ENCODE measurements at regions not wholly inside any gene's neighbourhood (a gene's known extent, or its start where the extent isn't known, plus 50 kb on each side); places are given as distances from the start of the nearest gene placed in this dataset.
"Not testable (repeated sequence)": the region's sequence is repeated elsewhere in the genome, so short reads cannot be mapped to it uniquely, and the experiment has no call there.

DNA sequence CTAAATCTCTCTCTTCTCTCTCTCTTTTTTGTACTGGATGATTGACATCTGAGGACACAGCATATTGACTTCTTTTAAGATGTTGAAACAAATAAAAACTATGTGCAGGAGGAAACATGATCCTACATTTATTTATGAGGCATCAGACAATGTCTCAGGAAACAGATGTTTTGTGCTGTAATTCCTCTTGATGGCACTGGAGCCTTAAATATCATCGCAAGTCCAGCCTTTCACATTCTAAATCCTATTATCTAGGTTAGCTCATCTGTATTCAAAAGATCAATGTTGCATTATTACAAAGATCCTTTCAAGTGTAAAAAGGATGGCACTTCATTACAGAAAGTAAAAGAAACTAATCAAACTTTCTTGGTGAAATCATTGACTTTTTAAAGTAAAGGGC lies 63.9 kb downstream of the MAT2B start:
- no peak for DNase-seq (ENCODE audit: low spot score)

DNA sequence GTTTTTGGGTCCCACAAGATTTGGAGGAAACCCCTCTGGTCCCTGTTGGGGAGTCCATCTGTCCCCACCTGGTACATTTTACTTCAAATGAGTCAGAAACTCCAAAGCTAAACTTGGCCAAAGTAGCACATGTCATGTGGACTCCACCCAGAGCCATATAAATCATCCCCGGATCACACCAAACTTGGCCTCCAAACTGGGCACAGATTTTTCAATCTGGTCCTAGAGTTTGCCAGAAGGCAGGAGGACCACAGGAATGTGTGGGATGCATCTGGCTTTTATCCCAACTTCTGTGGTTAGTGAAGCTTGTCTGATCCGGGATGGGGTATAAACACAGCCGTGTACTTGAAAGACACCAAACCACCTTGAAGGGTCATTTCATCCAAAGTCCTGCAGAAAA lies 66.3 kb downstream of the MAT2B start:
- no peak for DNase-seq (ENCODE audit: low spot score)

DNA sequence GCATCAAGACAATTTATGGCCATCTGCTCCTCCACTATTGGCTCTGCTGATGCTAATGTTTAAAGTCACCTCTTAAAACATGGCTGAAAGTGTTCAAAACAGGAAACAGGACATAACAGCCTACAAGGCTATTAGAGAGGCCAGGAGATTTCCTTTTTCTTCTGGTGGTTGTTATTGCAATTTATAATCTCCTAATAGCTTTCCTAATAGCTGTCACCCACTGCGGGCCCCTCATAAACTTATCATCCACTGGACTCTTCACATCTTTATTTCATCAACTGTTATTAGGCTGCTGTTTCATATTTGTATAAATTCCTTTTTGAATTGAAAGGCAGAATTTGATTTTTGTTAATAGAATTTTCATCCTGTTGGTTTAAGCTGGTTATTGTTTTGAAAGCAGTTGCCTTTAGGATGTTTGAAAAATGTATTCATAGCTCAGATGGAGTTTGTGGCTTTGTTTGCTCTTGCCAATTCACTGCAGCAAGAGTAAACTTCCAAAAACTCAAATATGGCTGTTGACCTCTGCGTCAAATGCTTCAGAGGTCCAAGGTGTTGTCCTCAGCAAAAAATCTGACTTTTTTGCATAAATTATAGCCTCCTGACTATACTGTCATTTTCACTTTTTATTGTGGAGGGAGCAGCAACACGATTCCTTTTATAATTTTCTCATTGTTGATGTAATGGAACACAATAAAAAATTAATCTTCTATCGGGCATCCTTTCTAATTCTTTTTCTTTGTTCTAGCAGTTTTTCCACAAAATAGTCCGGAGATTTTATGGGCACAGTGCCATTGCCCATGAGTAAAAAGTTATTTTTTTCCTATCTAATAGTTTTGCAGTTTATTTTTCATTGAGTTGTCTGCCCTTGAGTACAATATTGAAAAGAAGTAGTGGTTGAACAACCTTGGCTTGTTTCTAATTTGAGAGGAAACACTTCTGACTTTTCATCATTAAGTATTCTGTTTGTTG lies 69.3 kb downstream of the MAT2B start:
- no peak for DNase-seq (ENCODE audit: low spot score)

DNA sequence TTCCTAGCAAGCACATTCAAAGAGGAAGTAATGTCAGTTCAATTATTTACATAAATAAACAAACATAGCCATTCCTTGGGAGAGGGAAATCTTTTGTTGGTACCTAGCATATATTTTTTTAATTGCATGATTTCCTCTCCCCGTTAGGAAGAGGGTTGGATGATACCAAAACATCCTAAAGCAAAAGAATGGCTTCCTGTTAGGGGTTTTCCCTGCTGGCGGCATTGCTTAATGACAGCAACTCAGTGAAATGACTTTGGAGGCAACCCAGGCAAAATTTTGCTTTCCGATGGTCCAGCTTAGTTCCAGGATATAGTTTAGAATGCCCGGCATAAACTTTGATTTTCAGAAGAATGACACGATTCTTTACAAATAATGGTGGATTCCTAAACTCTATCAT lies 73.2 kb downstream of the MAT2B start:
- DNase-seq (ENCODE audit: low spot score), result no peak

DNA sequence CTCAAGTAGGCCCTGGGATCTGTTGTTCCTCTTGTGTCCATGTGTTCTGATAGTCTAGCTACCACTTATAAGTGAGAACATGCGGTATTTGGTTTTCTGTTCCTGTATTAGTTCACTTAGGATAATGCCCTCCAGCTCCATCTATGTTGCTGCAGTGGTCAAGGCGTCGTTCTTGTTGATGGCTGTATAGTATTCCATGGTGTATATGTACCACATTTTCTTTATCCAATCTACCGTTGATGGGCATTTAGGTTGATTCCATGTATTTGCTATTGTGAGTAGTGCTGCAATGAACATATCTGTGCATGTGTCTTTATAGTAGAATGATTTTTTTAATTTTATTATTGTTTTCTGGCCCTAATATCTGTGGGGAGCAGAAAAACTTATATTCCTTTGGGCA lies 74.3 kb downstream of the MAT2B start:
- no peak for DNase-seq (ENCODE audit: low spot score)

DNA sequence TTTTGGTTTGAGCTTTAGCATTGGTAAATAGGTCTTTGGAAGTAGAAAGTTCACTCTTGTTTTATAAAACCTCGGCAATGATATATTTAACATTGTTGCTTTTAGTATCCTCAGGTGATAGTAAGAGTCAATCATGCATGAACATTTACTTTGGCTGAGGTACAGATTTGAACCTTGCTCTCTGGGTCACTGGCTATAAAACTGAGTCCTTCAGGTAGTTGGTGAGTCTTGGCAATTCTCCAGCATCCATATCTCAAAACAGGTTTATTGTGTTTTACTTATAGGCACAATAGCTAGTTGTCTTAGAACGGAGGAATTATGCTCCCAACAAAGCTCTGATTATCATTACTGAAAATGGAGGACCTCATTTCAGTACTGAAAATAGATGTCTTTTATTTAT lies 75.1 kb downstream of the MAT2B start:
- DNase-seq (ENCODE audit: low spot score), result no peak

DNA sequence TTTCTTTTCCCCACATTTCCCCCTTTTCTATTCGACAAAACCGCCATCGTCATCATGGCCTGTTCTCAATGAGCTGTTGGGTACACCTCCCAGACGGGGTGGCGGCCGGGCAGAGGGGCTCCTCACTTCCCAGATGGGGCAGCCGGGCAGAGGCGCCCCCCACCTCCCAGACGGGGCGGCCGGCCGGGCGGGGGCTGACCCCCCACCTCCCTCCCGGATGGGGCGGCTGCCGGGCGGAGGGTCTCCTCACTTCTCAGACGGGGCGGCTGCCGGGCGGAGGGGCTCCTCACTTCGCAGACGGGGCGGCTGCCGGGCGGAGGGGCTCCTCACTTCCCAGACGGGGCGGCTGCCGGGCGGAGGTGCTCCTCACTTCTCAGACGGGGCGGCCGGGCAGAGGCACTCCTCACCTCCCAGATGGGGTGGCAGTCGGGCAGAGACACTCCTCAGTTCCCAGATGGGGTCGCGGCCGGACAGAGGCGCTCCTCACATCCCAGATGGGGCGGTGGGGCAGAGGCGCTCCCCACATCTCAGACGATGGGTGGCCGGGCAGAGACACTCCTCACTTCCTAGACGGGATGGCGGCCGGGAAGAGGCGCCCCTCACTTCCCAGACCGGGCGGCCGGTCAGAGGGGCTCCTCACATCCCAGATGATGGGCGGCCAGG lies 78.2 kb downstream of the MAT2B start:
- not testable (repeated sequence) for DNase-seq (ENCODE audit: low spot score)

DNA sequence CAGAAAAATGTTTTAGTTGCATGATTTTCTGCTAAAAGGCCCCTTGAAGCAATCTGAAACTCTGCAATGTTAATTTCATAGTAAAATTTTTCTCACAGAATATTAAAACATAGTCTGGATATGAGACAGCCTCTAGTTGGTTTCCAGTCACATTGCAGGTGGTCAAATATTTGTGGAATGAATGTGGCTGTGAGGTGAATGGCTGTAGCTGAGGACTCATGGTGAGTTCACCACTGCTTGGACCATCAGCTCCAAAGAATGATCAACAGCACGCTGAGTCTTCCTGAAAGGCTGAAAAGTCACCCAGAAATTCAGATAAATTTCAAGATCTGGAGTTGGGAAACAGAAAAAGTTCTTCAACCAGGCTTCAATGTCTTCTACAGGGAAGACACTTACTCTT lies 79.8 kb downstream of the MAT2B start:
- DNase-seq (ENCODE audit: low spot score), result no peak

DNA sequence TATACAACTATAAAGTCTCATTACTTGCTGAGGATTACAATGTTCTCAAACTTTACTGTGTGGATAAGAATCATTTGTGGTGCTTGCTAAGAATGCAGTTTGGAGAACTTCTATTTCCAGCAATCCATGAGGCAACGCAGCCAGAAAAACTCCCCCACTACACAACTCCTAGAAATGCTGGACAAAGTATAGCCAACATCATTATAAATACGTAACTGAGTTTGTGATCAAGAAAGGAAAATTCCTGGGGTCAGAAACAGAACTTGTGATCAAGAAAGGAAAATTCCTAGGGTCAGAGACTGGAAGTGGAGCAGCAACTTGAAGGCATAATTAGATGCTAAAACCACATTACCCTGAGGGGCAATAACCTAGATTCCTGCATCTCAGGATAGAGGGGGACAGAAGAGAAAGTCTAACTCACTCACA lies 81.1 kb downstream of the MAT2B start:
- no peak for DNase-seq (ENCODE audit: low spot score)

DNA sequence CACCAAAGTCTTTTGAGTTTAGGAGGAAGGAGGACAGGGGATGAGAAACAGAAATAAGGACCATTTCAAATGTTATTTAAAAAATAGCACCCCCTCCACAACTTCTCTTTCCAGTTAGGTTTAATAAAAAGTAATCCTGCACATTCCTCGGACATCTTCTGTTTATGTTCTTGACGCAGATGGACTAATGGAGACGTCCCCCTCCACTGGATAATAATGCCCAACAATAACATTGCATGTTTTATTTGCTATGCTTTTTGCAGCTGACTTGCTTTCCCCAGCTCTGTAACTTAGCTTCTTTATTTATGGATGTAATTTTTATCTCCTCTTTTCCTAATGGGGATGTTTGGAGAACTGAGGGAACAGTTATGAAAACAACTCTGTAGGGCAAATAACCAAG lies 89.5 kb downstream of the MAT2B start:
- no peak for DNase-seq (ENCODE audit: low spot score)

DNA sequence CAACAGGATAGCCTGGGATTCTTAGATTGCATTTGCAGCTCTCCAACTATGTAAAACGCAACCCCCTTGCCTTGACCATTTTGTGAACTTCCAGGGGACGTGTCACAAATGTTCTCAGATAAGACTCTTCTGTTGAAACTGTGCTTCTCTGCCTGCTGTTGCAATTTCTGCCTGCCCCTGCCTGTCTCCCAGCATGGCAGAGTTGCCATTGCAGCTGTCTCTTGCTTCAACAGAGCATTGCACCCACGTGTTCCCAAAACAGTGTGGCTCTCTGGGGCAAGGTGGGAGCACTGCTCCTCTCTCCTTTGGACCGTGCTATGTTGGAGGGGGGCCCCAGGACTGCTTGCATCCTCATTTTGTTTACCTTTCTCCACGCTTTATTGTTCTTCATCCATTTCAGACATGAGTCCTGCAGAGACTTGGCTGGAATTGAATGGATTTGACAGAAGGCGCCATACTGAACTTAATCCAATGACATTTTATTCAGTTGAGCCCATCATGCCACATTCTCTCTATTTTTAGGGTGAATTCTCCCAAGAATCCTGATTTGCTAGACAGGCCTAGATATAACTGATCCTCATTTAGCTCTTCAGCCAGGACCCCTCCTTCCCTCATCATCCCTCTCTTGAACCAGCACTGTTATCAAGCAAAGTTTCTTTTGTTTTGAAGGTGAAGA lies 90.7 kb downstream of the MAT2B start:
- DNase-seq (ENCODE audit: low spot score), result no peak

DNA sequence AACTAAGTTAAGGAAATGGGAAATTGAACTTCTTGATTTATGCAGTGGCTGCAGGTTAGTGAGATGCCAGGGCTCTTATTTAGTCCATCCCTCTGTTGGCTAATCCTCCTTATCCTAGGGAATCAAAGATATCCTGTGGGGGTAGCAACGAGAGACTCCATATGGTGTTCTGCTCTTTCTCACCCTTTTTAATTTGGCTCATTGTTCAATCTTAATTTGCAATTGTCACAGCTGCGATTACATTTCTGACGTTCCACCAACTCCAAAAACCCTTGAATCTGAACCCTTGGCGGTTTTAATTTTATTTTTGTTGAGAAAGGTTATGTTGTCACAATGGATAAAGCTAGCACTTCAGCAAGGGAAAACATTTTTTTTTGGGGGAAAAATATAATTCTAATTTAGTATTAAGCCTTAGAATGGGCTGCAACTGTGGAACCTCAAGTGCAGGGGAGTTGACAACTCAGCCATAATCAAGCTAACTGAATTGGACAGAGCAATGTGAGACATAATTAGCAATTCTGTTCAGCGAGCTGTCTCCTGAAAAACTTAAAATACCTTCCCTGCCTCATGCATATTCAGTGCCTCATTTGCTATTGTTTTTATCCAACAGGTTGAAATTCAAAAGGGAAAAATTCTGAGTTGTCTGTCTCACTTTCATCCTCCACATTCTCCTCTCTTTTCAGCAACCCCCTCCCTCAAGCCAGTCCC lies 91.3 kb downstream of the MAT2B start:
- no peak for DNase-seq (ENCODE audit: low spot score)

DNA sequence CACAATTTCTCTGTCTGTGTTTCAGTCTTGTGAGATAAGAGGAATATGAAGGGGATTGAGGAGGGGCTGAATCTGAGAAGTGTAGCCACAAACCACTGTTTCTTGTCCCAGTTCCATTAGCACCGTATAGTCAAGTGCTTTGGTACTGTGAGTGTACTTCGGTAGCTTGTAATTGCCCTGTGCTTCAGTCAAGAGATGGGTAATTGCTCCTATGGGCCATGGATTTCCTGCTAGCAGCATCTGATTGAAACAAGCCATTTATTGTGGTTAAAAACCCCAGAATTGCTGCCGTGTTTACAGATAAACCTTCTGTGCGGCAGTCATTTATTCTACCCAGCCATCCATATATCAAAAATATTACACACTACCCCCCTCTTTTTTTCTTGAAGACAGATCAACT lies 98.6 kb downstream of the MAT2B start:
- DNase-seq (ENCODE audit: low spot score), result no peak

DNA sequence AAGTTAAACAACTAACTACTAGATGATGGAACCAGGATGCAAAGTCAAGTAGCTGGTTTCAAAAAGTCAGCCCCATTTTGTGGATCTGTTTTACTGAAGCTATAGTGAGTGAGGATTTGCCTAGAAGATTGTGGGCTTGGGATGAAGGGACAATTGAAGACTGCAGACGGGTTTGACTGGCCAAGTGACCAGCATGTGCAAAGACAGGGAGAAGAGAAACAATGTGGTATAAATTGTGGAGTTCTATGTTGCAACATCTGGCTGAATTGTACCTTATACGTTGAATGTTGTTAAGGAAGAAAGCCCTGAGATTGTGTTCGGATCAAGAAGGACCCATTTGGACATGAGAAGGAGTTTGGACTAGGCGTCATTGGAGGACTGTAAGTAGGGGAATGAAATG lies 101.8 kb downstream of the MAT2B start:
- no peak for DNase-seq (ENCODE audit: low spot score)

DNA sequence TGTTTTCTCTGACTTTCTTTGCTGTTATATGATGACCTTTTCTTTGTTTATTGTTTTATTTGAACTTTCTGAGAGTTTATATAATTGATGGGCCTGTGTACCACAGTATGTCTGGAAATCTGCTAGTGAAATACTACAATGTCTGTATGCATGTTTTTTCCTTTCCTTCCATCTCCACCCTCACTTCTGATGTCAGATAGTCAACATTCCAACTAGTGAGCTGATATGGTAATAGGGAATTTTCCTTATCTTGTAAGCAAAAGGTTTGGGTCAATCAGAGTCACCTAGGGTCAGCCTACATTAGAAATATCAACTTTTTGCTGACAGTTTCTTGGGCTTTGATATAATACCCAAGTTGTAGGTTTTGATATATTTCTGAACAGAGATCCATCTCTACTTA lies 103.2 kb downstream of the MAT2B start:
- DNase-seq (ENCODE audit: low spot score), result no peak

DNA sequence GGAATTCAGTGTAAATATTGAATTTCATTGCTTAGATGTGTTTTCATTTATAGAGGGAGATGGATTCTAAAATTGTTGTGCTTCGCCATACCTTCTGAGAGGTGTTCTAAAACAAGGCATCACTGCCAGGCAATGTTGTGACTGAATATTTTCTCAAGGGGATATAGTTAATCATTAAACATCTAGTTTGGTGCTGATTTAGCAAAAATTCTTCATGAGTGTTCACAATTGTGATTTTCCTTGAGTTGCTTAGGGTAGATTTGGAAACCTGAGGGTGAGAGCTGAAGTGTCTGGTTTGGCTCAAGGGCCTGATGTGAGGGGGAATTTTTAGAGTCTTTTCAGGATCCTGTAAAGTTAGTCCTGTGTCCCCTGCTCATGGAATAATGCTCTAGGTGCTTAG lies 104.5 kb downstream of the MAT2B start:
- no peak for DNase-seq (ENCODE audit: low spot score)

DNA sequence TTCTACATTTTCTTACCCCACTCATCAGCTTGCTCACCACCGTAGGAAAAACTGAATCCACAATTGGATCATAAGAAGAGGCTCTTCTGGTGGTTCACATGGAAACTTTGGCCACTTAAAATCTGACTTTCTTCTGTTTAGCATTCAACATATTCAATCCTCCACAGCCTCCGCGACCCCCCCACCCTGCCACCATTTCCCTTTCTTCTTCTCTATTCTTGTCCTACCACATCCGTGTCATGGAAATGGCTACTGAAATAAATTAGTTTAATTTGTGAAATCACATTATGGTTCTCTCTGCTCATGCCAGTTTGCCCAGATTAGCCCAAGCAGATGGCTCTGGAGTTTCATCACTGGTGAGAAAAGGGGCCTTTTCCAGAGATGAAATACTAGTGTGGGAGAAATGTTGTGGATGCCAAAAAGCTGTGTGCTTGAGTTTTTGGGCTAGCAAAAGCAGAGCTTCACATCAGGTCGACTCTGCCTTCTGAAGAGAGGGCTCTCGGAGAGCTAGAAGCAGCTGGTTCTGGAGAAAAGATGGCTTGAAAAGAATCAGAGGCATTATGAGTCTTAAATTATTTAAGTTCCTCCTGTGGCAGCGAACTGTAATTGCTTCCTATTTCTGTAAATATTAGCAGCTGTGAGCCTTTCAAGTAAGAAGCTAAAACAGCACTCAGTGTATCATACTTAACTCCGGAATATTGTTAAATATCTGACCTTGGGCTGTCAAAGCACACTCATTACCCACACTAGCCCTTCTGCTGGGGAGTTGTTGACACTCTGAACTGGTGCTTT lies 107.1 kb downstream of the MAT2B start:
- peak; percentile 19 for DNase-seq (ENCODE audit: low spot score)

DNA sequence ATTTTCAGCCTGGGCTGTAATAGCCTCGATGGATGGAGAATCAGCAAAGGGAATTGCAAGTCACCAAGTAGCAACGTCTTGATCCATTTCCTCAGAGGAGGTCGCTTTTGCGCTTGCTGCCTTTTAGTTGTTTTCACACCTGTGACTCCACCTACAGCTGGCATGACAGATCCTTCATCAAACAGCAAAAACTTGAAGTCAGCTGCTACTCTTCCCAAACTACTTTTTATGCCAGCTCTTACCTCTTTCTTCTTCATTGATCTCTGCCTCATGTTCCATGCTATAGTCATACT lies 107.7 kb downstream of the MAT2B start:
- DNase-seq (ENCODE audit: low spot score), result no peak

DNA sequence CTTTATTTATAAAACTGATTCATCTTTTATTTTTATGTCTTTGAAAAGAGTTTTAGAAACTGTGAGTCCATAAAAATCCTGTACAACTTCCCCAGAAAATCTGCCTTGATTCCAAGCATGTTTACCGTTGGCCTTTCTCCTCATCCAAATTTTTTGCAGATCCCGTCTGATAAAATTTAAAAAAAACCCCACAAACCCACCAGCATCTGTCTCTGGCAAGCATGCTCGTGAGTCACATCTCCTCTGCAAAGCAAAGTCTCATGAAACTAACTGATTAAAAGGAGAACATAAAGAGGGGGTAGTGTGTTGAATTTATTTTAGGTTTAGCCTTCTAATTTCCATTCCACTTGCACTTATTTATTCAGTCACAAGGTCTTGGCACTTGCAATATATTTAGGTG lies 109.4 kb downstream of the MAT2B start:
- no peak for DNase-seq (ENCODE audit: low spot score)

DNA sequence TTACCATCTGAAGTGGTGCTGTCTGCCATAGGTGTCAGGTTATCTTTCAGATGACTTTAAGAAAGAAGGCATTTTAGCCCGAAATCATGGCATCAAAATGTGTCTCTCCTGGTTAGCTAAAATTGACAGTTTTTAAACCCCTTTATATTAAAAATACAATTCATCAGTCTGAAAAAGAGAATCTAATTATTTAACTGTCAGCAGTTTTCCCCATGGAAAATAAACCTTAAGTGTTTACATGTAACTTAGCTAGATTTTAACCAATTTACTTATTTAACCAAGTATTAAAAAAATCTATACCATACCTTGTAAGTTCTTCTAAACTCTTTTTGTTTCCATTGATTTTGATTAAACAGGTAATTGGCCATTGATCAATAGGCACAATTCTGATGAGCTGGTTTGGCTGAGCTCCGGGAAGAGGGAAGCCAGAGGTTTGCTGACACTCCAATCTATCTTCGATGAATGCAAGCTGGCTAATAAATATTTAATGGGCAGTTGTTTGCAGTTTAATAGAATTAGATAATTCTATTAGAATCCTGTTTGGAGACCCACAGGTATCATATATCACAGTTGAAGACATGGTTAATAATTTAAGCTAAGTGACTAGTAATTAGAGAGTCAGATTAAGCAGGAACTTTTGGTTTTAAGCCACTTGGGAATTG lies 114.0 kb downstream of the MAT2B start:
- DNase-seq (ENCODE audit: low spot score), result no peak

DNA sequence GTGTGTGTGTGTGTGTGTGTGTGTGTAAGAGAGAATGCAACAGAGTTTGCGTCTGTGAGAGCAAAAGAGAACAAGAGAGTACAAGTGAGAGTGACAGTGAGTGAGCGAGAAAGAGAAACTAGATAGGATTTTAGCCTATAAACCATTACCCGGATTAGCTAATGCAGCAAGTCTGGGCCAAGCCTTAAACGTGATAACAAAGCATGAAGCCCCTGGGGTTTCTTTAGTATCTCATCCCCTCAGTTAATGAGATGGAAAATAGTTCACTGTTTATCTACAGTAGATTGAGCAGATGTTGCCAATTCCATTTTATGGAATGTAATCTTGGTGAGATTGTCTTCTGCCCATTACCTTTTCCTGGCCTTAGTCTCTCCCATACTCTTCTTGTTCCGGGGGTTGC lies 114.5 kb downstream of the MAT2B start:
- DNase-seq (ENCODE audit: low spot score), result no peak

Measured in NAMALWA (cell line).